HG02884 (cell line): ENCODE measurements at regions not wholly inside any gene's neighbourhood (a gene's known extent, or its start where the extent isn't known, plus 50 kb on each side); places are given as distances from the start of the nearest gene placed in this dataset.

Source experiments
- ATAC-seq: cut with Tn5 transposase; IDR thresholded peaks from one replicate; pipeline ENCODE4 v1.9.1; 2021; ENCODE audit warnings: mild to moderate bottlenecking, moderate library complexity; ENCODE audit not compliant: unreplicated experiment

DNA sequence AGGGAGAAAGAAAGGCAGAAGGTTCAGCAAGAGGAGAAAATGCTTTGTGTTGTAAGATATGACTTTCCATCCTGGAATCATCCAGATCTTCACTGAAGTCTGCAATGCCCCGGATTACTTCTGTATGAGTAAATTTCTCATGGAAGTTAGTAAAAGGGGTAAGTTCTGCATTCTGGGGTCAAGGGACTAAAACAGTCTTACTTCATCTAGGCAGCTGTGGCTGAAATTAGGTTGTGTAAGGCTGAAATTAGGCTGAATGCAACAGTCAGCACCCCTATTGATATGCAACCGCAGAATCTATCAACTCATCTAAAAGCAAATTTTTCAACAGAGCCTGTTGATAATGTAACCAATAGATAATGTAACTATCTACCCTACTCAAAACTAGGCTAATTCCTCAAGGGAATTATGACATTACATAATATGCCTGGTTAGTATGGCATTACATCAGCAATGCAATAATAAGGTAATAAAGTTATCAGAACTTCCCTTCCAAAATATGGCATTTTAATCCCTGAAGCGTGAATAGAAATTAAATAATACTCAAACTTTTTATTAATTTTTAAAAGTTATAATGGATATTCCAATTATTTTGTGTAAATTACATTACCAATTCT lies 671.7 kb upstream of the CITED2 start:
- no peak for ATAC-seq

GRCh38 chr6:140045116-140045515 lies 670.7 kb upstream of the CITED2 start:
- no peak for ATAC-seq

DNA sequence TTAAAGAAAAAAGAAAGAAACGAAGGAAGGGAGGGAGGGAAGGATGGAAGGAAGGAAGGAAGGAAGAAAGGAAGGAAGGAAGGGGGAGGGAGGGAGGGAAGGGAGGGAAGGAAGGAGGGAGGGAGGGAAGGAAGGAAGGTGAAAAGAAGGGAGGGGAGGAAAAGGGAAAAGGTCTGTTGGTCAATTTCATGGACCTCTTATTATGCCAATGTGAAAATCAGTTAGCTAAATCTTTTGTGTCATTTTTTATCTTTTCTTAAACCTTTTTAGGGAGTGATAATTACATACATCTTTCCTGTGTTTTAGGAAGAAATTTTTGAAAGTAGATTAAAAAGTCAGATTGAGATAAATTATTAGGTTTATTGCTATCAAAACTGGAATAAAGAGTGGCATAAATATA lies 670.2 kb upstream of the CITED2 start:
- no peak for ATAC-seq

DNA sequence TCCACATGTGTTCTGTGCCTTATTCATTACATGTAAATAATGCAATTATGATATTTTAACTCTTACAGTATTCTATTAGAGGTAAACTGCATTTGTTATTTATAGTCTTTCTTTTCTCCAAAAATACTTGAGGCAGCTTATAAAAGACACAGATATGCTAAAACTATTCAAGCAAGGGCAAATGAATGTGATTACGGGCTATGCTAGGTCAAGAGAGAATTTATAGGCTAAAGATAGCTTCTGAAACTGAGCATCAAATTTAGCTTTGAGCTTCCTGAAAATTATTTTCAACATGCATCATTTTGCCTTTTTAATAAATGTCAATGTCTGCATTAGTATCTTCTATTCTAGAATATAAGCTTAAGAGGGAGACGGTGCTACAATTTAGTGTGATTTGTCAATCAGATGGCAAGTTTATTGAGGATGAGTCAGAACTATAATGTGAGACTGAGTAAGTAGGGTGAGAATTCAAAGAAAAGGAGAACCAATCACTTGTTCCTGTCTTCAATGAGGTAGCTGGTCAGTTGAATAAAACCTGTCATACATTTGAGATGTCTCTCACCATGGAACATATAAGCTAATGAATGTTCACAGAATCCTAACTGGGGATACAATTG lies 669.4 kb upstream of the CITED2 start:
- ATAC-seq: no peak

GRCh38 chr6:140043357-140043756 lies 668.9 kb upstream of the CITED2 start:
- ATAC-seq: no peak

- no peak for ATAC-seq
Measured at GRCh38 chr6:140041571-140042332, 667.3 kb upstream of the CITED2 start.

DNA sequence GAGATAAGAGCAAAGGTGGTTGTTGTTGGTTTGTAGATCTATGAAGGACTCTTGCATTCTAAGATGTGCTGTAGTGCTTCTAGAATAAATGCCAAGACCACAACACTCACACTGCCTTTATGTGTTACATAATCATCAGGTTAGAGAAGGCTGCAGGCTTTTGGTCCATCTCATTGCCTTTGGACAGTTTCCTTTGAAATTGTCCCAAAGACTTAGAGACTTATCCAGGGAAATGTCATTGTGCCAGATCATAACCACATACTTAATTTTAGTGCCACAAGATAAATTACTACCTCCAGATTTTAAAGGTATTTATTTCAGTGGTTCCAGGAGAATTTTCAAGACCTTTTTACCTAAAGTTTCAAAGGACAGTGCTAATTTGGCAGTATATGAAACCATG lies 666.6 kb upstream of the CITED2 start:
- ATAC-seq: no peak

DNA sequence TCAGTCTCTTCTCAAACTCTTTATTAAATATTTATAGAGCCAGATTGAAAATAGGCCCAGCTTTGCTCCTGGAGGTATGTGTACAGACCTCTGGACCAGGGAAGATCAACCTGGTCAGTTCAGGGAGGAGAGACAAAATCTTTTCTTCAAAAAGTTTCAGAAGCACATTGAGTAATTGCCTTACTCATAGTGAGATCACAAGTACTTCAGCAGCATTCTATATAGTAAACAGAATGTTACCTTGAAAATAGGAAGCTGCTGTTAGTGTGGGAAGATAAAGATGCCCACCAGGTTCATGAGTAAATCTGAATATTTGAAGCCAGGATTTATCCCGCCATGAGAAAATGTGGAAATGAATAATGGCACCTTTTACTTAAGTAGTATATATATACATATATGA lies 665.9 kb upstream of the CITED2 start:
- peak; percentile 74 for ATAC-seq

- no peak for ATAC-seq
Measured at GRCh38 chr6:140039364-140039763, 664.9 kb upstream of the CITED2 start.

GRCh38 chr6:140036196-140036595 lies 661.7 kb upstream of the CITED2 start:
- no peak for ATAC-seq

GRCh38 chr6:140032189-140032588 lies 657.7 kb upstream of the CITED2 start:
- ATAC-seq: no peak

GRCh38 chr6:140029551-140029950 lies 655.1 kb upstream of the CITED2 start:
- no peak for ATAC-seq

GRCh38 chr6:140027219-140027618 lies 652.8 kb upstream of the CITED2 start:
- ATAC-seq: no peak

GRCh38 chr6:140026546-140026945 lies 652.1 kb upstream of the CITED2 start:
- ATAC-seq: no peak

GRCh38 chr6:140025171-140025570 lies 650.7 kb upstream of the CITED2 start:
- no peak for ATAC-seq

GRCh38 chr6:140020207-140020791 lies 645.9 kb upstream of the CITED2 start:
- ATAC-seq: no peak

DNA sequence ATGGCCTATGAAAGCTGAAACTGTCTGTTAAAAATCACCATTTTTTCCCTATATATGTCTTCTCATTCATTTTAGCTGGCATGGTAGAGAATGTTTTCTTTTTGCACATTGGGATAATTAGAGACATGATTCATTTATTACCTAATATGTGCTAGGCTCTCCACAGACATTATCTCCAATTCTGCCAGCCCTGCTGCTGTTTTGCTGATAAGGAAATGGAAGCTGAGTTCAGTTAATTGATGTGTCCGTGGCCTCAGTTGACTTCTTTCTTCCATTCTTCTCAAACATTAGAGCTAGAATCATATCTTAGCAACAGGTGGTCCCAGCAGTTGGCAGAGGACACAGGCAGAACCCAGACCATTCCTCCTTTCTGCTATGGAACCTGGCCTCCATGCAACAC lies 644.1 kb upstream of the CITED2 start:
- no peak for ATAC-seq

DNA sequence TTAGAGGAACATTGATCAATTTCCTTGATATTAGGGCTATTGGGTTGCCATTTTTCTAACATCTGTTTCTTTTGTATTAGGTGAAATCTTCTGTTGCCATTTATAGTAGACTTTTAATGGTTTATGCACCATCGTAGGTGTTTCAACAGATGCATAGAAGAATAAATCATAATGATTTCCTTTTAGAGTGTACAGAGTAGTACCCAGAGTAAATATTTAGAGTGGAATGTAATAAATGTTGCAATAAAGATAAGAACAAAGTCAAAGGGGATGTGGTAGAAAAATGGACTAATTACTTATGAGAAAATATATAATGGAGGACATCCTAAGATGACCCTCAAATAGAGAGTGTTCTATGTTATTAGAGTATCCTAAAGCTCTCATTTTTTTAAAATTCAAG lies 643.0 kb upstream of the CITED2 start:
- no peak for ATAC-seq

- ATAC-seq: no peak
Measured at GRCh38 chr6:140012150-140012549, 637.7 kb upstream of the CITED2 start.

DNA sequence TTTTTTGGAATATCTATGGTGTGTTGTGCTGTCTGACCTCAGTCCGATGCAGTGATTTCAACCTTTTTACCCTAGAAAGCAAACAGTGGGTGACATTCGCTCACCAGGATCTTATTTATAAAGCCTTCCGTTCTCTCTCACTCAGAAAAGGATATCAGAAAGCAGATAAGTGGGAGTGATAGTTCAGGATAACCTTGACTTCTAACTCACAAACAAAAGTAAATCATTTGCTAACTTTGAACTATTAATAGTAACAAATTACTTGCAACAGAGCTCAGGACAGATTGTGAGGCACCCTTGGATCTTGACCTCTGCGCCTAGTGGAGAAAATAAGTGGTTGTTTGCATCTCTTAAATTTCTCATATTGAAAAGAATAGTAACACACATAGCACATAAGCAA lies 637.1 kb upstream of the CITED2 start:
- no peak for ATAC-seq

DNA sequence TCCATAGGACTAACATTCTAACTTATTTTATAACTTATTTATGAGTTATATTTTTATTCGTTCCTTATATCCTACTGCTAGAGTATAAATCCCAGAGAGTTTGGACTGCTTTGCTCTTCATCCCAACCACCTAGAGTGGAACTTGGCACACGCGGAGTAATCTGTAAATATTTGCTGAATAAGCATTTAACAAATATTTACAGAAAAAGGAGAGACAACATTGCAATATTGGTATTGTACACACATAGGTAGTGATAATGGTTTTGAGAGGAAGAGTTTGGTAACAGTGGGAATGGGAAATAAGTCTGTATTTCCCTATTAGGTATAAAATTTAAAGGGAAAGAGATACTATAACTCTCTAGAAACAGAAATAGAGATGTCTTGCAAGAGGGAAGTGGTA lies 634.8 kb upstream of the CITED2 start:
- no peak for ATAC-seq

DNA sequence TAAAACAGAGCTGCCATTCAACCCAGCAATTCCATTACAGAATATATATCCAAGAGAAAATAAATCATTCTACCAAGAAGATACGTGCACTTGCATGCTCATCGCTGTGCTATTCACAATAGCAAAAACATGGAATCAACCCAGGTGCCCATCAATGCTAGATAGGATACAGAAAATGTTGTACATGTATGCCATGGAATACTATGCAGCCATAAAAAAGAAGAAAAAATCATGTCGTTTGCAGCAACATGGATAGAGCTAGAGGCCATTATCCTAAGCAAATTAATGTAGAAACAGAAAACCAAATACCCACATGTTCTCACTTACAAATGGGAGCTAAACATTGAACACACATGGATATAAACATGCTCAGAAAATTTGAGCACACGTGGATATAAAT lies 633.1 kb upstream of the CITED2 start:
- ATAC-seq: no peak
